ENCODE measurements at regions not wholly inside any gene's neighbourhood (a gene's known extent, or its start where the extent isn't known, plus 50 kb on each side); places are given as distances from the start of the nearest gene placed in this dataset.
A peak's percentile ranks its signal among the peaks of the same experiment; 100 is the strongest.
"Not testable (repeated sequence)": the region's sequence is repeated elsewhere in the genome, so short reads cannot be mapped to it uniquely, and the experiment has no call there.

DNA sequence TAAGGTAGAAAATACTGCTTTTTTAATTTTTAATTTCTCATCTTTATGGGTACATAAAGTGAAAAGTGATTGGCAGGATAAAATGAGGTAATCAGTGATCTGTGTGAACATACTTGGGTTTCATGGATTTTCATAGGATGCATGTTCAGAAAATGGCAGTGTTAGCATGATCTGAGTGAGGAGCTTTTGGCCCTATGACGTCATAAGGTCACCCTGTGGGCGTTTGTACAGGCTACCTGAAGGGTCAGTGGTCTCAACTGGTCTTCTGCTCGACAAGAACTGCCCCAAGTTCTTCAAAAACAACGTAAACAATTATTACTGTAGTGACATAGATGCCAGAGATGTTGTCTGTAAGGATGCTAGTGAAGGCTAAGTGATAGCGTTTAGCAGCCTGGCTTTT lies 124.5 kb upstream of the OSTN start:
- no peak for DNase-seq

DNA sequence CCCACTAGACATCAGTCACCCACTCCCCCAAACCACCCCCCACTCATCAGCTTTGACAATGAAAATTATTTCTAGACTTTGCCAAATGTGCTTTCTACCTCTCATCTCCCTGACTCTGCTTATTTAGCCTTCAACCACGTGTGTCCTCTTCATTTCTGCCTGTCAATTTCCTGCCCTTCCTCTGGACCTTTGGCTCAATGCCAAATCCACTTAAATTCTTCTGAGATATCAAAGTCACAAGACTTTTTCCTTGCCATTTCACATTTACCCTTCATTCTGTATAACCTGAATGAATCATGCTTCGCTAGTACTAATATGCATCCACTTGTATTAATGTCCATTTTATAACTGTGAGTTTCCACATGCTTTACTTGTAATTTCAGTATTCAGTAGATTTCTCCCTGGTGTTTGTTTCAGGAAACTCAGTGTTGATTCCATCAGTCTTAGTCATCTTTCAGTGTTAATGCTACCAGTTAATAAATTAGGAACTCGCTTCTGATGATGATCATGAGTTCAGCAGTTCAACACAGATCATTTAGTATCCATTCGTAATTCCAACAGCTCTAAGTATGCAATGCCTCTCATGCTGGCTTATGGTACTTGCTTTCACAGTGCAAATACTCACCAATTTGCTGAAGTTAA lies 128.2 kb upstream of the OSTN start:
- peak; percentile 19 for DNase-seq

DNA sequence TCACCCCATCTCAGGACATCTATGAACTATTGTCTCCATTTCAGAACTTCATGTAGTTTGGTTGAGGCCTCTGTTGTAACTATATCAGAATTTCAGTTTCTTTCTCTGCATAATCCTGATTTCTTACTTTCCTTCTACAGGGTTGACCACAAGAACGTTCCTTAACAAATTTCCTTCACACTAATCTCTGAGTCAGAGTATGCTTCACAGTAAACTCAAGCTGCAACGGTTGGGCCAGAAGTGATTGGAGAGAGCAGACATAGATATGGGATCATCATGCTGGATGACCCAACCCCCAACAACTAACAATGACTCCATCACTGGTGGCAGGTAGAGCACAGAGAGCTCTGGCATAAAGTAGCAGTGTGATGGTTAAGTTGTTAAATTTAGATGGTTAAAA lies 128.8 kb upstream of the OSTN start:
- no peak for DNase-seq

DNA sequence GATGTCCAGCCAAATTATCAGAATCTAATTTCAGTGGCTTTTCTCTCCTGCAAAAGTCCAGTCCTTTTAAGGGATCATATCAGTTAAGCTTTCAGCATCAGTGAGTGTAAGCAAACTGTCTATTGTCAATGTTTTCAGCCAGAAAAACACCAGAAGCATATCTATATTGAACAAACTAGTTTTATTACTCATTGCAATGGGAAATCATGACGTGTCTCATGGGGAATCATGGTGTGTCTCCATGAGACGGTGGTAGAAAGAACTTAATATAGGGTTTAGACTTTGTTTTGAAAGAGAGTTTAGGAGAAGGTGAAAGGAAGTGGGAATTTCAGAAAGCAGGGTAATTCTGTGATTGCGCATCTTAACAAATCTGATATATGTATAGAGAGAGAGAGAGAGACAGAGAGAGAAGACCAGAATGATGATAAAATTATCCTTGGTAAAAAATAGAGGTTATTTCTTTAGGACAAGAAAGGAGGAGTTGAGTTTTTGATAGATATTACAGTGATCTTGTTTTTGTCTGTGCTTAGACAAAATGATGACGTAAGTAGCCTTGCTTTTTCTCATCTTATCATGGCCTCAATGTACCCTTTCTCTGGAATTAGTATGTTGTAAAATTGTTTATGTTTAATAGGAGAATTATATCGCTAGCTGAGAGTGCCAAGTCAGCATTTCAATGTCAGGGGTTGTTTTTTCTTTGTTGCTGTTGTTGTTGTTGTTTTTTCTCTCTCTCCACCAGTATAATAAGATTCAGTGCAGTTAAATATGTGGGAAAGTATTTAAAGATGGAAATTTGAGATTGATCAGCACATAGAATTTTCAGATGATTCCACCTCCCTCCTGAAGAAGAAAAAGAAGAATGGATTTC lies 129.9 kb upstream of the OSTN start:
- no peak for DNase-seq

DNA sequence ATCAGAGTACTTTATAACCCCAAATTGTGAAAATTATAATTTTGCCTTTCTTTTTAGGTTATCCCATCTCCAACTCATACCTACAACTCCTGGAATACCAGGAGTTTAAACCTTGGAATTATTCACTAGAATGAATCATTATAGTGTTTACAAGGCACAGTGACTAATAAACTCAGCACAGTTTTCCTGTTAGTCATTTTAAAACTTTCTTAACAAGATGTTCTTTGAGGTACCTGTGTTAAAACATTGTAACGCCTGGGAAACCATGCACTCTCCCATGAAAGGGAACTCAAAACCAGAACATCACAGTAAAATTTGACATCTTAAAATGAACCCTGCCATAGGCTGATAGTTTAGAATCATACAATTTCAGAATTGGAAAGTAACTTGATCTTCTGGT lies 132.4 kb upstream of the OSTN start:
- peak; percentile 25 for DNase-seq

DNA sequence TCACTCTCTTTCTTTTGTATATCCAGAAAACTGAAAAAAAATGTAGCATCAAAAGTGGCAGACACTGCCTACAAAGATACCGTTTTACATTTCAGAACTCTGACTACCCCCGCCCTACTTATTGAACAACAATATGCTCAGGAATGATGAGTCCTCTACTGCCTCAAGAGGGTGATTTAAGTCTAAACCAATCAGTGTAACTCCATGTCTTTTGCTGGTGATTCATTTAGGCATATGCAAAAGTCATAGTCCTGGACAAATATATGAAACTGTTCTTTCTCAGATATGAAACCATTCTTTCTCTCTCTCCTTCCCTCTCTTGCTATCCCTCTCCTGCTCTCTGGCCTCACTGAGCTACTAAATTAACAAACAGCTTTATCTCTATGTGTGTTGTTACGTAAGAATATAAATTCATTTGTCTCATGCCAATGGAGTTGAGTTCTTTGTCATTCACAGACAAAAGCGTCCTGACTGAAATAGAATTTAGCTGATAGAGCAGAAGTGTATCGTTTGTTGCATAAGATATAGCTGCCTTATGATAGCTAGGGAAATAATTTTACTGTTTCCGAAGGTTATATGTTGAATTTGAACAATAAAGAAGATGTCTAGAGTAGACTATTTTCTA lies 133.7 kb upstream of the OSTN start:
- no peak for DNase-seq

DNA sequence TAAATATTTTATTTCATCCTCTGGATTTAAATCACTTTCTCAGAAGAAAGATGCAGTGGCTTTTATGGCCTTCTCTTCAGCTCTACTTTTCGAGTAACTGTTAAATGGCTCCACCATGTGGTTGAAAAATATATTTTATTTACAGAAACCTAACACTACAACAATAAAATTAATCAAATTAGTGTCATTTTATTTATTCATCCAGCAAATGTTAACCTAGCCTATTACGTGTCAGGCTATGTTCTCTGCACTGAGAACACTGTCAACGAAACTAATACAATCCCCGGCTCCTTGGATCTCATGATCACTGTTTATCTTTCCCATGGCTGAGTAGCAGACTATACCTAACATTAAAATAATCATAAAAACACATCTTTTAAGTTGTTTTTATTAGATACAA lies 148.0 kb upstream of the OSTN start:
- DNase-seq, result peak; percentile 46

DNA sequence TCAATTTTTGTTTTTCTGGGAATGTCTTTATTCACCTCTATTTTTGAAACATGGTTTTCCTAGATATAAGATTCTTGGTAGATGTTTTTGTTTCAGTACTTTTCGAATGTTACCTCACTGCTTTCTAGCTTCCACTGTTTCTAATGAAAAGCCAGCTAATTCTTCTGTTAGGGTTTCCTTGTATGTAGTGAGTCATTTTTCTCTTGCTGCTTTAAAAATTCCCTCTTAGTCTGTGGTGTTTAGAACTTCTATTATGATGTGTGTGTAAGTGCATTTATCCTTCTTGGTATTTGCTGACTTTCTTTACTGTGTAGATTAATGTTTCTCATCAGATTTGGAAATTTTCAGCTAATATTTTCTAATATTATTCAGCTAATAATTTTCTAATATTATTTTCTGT lies 151.1 kb upstream of the OSTN start:
- no peak for DNase-seq

DNA sequence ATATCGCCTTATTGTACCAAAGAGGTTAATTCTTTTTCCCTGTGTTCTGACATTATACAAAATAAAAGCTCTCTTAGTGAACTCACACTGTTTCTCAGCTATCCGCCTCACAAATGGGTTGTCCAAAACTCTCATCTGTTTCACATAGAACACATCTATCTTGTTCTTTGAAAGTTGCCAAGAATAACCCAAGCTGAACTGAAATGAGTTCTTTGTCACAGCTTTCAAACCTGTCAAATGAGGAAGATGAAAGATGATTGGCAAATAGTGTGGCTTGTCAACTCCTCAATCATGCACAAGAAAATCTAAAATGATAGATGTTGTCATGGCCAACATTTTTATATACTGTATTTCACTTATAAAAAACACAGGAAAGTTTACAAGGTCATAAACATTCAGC lies 168.1 kb upstream of the OSTN start:
- DNase-seq, result no peak

DNA sequence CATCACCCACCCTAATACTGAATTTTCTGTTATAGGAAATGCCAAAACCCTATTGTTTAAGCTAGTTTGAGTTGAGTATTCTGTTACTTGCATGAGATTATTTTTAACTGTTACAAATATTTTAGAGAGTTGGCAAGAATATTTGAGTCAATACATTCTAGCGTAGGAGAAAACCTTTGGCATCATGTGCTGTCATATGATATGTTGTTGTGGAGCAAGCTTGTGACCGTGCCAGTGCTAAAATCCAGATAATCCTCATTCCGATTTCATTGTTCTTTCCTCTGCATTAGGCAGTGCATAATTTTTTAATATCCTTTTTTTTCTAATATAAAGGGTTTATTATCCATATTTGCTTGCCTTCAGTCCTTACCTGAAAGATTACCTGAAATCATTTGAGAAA lies 168.0 kb upstream of the GMNC start:
- no peak for DNase-seq

DNA sequence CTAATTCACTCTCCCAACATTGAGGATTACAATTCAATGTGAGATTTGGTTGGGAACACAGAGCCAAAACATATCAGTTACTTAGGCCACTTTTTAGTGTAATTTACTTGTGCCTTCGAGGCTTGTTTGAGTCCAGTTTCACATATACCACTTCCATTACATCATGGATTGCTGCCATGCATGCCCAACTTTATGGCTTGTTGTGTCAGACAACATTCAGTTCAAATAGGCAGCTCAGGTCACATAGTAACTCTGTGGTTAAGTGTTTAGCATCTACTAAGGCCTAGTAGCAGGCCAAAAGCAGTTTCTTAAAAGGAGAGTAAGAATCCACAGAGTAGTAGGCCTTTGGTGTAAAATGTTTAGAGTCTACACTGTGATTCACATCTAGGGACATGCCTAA lies 164.3 kb upstream of the GMNC start:
- DNase-seq, result no peak

DNA sequence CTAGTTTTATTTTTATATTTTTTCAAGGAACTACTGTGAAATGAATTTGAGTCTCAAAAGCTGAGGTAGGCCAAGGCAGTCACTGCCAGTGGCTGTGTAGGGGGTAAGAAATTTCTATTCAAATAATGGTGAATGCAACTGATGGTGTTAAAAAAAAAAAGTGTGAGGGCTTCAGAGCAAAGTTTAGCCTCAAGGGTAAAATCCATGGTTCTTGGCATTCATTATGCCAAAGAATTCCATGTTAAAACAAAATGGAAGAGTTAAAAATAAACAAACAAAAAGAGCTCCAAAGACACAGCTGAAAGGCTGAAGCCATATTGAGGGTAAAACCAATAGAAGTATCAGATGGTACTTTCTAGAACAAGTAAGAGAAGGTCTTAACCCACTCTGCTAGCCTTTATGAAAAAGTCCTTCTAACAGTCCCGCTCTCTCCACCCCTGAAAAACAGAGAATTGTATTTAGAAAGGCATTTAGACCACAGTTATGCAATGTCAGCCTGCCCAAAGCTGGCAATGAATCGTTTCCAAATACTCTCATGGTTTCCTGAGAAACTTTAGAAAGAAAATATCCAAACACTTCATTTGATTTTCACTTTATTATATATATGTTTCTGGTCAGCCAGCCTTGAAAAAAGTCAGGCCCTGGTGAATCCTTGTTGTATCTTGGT lies 158.4 kb upstream of the GMNC start:
- no peak for DNase-seq

DNA sequence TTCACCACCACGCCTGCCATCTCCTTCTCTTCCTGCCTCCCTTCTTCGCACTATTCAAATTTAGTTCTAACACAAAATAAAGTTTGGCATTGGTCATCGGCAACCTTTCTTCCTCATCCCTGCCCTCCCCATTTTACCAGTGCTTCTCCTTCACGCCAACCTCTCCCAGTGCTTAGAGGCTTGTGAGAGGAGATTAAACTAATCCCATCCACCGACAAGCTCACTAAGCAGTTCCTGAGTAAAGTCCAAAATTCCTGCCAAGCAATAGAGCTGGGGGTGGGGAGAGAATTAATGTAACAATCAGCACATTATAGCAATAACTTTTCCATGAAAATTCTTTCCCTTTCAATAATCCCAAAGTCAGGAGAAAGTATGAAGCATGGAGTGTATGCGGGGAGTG lies 157.4 kb upstream of the GMNC start:
- no peak for DNase-seq

DNA sequence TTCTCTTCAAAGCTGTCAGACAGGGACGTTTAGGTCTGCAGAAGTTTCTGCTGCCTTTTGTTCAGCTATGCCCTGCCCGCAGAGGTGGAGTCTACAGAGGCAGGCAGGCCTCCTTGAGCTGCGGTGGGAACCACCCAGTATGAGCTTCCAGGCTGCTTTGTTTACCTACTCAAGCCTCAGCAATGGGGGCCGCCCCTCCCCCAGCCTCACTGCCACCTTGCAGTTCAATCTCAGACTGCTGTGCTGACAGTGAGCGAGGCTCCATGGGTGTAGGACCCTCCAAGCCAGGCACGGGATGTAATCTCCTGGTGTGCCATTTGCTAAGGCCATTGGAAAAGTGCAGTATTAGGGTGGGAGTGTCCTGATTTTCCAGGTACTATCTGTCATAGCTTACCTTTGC lies 153.5 kb upstream of the GMNC start:
- DNase-seq, result not testable (repeated sequence)

DNA sequence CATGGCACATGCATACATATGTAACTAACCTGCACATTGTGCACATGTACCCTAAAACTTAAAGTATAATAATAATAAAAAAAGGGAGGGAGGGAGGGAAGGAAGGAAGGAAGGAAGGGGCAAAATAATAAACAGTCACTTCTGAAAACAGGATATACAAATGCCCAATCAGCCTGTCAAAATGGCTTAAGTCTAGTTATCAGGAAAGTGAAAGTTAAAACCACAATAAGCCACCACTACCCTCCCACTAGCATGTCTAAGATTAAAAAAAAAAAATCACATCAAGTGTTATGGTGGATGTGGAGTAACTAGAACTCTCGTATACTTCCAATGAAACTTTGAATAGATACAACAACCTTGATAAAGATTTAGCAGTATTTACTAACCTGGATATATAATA lies 145.6 kb upstream of the GMNC start:
- no peak for DNase-seq

DNA sequence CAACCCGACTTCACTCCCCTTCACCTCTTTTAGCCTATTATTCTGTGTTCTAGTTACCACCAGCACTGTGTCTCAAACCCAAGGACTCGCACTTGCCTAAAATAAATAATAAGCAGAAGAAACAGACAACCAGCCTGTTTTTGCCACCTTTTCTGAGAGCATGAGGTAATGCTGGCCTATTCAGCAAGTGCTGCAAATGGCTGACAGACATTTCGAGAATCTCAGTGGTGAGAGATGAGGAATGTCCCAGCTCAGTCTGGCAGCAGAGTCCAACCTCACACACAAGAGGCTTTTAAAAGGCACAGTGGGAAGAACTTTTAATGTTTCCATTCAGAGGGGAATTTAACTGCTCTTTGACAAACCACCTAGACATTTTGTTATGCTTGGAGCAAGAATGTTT lies 143.3 kb upstream of the GMNC start:
- no peak for DNase-seq

DNA sequence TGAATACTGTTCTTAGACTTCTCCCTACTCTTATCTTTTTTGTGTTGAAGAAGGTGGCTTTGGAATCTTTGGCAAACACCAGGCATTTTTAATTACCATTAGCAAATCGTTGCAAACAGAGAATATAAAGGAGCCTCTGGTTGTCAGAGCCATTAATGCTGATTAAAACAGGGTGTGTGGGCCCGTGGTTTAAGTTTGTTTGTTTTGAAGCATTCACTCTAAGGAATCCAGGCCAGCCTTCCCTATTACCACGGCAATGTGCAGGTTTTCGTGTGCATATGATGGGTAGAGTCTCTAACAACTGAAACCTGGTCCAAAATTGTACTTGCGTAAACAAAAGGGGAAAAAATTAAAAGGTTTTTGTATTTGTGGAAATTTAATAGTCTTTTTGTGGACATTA lies 141.2 kb upstream of the GMNC start:
- no peak for DNase-seq

DNA sequence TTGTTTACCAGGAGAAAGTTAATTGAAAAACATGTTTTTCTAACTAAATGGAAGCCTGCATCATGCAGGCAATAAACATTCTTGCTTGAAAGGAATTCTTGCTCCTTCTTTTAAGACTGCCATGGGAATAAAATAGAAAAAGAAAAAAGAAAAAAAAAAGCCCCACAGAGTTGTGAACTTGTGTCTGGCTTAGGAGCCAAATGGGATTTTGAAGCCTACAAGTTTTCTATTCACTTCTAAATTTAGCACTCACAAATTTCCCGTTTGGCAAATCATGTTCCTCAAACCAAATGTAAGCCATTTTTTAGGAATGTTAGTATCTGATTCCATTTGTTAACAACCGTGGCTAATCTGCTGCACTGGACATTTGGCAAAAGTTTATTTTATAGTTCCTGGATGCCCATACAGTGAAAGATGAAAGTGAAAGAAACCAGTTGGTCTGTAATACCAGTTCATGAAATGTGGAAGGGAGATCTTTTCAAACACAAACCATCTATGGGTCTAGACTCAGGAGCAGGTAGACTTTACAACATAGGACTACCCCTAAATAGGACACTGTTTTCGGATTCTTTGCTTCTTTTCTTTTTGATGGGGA lies 133.8 kb upstream of the GMNC start:
- DNase-seq, result no peak

DNA sequence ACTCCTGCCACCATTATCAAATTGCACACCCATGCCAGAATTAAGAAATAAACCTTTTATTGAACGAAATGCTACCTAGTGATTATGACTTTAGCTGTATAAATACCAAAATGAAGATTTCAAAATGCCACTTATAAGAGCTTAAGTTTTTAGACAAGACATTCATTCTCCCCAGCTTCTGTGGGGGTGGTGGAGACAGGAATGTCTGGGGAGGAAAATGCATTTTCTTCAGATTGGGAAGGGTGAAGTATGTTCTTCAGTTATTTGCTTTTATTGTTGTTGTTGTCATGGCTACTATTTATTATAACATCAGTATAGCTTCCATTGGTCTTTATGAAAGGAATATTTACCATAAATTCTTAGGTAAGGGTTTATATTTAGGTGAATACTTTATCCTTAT lies 132.7 kb upstream of the GMNC start:
- DNase-seq, result no peak

DNA sequence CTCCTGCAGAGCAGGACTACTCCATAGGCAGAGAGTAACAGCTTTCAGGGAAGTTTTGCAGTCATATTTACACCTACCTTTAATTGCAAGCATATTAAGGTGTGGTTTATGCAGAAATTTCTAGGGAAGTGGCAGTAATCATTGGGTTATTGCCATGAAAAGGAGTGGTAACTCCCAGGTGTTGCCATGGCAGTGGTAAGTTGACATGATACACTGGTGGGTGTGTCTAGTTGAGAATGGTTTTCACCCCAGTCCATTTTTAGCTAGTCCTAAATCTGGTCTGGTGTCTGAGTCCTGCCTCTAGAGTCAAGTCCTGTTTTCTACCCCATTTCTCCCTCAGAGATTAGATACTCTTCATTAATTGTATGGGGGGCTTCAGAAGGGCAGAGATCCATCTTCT lies 128.4 kb upstream of the GMNC start:
- no peak for DNase-seq

DNA sequence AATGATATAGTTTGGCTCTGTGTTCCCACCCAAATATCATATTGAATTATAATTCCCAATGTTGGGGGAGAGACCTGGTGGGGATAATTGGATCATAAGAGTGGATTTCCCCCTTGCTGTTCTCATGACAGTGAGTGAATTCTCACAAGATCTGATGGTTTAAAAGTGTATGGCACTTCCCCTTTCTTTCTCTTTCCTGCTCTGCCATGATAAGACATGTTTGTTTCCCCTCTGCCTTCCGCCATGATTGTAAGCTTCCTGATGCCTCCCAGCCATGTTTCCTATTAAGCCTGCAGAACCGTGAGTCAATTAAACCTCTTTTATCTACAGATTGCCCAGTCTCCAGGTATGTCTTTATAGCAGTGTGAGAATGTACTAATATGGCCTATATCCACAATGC lies 126.7 kb upstream of the GMNC start:
- DNase-seq, result no peak

DNA sequence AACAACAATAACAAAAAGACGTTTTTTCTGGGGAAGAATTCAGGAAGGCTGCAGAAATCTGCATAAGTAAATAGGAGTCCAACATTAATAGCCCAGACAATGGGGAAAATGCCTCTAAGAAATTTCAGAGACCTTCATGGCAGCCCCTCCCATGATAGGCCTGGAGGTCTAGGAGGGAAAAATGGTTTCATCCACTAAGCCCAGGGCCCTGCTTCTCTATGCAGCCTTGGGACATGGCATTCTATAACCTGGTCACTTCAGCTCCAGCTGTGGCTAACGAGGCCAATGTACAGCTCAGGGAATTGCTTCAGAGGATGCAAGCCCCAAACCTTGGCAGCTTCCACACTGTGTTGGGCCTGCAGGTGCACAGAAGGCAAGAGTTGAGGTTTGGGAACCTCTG lies 125.6 kb upstream of the GMNC start:
- no peak for DNase-seq

Data from dermis blood vessel endothelial cell (primary cell).